Cerebellar nuclear complex (tissue), 1 donor: ENCODE measurements at regions not wholly inside any gene's neighbourhood (a gene's known extent, or its start where the extent isn't known, plus 50 kb on each side); places are given as distances from the start of the nearest gene placed in this dataset.
A peak's percentile ranks its signal among the peaks of the same experiment; 100 is the strongest.
"Not testable (repeated sequence)": the region's sequence is repeated elsewhere in the genome, so short reads cannot be mapped to it uniquely, and the experiment has no call there.

Source experiments
- DNase-seq, 2 experiments: peaks; one replicate each; lab custom pipeline; 2025; lab: John Stamatoyannopoulos, UW

DNA sequence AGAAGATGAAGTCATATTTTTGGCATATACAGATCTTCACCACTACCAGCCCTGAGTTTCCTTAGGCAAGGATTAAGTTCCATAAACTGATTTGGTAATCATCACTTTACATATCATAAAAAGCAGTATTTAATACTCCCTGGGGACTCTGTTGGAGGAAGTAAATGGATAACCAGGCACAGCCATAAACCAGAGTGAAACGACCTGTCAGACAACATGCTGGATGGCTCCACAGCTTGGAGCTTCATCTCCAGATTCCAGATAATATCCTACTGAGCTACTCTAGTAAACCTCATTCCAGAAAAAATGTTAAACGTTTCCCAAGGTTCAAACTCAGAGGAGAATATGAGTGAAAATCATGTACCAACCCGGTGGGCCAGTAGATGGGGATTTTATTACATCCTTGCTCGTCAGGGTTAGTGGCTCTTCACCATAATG, 109.2 kb downstream of the BASP1 start:
- no peak for DNase-seq

DNA sequence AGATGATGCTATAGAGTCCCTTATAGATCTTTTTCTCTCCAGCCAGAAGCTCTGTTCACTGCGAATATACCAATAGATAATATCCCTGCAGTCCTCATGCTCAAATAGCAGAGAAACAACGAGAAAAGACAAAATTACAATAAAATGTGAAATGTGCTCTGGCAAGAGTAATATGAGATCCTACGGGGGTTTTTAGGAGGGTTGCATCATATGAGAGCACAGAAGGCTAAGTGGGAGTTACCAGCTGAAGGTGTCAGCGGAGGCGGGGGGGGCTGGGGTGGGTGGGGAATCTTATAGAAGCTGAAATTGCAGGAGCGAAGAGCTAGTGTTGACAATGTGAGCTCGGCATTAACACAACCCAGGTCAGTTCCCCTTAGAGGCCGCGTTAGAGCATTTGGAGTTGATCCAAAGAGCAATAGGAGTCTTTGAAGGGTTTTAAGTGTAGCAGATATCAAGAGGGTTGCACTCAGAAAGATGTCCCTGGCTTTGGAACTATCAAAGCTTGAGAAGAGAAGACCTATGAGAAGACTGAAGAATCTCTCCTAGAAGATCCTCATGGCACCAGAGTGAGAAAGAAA, 109.7 kb downstream of the BASP1 start:
- no peak for DNase-seq

DNA sequence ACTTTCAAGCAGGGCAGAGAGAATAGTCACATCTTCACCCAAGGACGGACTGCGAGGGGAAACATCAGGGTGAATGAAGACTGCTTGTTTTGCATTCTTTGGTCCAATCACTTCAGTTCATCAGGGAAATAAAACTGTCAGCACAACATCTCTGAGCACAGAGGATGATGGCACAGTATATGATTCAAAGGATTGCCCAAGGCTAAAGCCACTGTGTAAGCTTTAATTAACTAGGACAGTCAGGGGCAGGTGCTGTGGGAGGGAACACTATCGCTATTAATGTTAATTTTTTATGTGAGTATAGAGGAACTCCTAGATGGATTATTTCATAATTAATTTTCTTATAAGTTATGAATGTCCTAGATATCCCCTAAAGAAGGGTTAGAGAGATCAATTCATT, 112.1 kb downstream of the BASP1 start:
- no peak for DNase-seq

DNA sequence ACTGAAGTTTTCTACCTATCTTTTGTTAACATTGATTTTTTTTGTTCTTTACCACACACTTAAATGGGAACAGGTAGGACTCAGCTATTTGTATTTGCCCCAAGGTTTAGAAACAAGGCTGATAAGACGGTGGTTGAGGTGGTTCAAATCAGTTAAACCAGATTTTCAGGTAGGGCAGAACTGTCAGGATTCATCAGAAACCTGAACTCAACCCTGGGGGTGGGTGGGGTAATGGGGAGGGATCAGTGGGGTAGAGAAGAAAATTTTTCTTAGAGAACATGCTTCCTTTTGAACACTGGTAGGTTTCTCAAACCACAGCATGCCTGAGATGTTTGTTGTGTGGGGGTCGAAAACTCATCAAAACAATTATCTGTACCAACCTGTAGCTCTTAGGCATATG, 113.0 kb downstream of the BASP1 start:
- no peak for DNase-seq

GRCh38 chr5:17331651-17332050, 114.2 kb downstream of the BASP1 start:
- DNase-seq = no peak

DNA sequence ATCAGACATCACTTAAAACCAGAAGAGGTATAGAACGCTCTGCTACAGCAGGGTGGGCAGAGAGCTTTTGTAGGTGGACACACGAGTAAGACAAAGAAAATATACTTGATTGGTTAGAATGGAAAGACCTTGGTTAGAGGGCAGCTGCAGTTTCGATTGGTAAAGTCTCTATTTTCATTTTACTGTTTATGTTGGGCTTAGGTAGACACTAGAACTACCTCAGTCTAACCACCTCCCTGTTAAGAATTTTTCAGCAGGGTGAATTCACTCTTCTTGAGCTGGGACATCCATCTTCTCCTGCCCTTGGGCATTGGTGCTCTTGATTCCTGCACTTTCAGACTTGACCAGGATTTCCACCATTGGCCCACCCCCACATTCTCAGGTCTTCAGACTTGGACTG, 116.3 kb downstream of the BASP1 start:
- DNase-seq = no peak

- no peak for DNase-seq
These were observed 118.6 kb downstream of the BASP1 start for GRCh38 chr5:17336054-17336453.

DNA sequence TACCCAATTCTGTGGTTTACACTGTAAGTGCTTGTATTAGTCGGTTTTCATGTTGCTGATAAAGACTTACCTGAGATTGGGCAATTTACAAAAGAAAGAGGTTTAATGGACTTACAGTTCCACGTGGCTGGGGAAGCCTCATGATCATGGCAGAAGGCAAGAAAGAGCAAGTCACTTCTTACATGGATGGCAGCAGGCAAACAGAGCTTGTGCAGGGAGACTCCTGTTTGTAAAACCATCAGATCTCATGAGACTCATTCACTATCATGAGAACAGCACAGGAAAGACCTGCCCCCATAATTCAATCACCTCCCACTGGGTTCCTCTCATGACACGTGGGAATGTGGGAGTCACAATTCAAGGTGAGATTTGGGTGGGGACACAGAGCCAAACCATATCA, 119.3 kb downstream of the BASP1 start:
- DNase-seq = not testable (repeated sequence)

DNA sequence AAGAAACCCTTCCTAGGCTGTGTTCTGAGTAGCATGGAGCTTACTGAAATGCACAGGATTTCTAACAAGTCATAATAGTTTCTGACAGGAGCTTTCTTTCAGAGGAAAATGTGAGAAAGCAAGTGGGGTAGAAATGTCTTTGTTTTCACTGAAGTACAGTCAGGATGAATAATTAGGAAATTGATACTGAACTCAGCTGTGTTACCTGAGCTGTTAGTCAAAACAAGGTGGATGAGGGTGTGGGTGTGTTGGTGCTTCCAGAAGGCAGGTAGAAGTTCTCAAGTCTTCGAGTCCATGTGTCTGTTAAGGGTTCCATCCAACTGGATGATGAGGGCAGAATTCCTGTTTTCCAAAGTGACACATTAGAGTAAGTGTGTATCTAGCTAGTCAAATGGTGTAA, 122.4 kb downstream of the BASP1 start:
- no peak for DNase-seq

DNA sequence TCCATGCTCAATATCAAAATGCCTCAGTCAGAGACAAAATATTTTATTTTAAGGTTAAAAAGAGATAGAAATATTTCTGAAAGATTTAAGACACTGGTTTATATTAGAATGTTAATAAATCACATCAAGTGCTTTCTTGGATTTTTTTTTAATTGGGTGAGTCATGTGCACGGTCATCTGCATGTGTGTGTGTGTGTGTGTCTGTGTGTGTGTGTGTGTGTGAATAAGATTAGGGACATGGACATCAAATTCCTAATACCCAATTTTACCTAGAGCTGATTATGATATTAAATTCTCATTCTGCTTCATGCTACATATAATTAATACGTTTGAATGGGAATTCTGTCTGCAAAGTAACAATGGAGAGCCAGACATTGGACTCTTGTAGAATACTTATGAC, 122.9 kb downstream of the BASP1 start:
- DNase-seq = no peak

- no peak for DNase-seq
These were observed 123.4 kb downstream of the BASP1 start for GRCh38 chr5:17340819-17341218.

GRCh38 chr5:17343675-17344074, 126.2 kb downstream of the BASP1 start:
- DNase-seq = no peak

- no peak for DNase-seq
These were observed 129.4 kb downstream of the BASP1 start for GRCh38 chr5:17346811-17347210.

DNA sequence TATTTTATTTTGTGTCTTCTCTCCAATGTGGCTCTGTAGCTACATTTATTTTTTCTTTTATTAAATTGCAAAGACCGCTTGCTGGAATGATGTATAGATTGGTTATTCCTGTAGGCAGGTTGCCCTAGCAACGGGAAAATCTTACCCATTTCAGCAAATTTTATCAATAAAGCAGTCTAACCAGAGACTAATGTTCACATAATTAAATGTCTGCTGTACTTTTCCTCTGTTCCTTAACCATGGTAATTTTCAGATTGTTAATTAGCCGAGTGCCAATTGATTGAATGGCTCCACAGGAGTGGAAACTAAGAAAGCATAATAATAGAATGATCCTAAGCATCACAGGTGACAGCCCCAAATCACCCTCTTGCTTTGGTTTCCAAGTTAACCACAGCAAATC, 134.8 kb downstream of the BASP1 start:
- DNase-seq = no peak

DNA sequence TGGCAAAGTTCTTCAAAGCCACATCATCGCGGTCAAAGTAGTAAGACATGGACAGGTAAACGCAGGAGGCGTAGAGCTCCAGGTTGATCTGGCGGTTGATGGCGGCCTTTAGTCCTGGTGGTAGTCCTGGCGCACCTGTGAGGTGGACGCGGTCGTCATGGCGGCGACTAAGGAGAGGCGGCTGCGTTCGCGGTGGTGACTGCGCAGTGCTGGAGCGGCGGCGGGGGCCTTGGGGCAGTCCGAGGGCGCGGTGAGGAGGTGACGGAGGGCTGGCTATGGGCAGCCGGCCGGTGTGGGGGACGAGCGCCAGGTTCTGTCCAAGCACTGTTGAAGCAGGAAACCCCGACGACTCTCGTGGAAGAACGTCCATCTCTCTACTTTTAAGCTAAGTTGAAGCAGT, 136.8 kb downstream of the BASP1 start:
- no peak for DNase-seq

DNA sequence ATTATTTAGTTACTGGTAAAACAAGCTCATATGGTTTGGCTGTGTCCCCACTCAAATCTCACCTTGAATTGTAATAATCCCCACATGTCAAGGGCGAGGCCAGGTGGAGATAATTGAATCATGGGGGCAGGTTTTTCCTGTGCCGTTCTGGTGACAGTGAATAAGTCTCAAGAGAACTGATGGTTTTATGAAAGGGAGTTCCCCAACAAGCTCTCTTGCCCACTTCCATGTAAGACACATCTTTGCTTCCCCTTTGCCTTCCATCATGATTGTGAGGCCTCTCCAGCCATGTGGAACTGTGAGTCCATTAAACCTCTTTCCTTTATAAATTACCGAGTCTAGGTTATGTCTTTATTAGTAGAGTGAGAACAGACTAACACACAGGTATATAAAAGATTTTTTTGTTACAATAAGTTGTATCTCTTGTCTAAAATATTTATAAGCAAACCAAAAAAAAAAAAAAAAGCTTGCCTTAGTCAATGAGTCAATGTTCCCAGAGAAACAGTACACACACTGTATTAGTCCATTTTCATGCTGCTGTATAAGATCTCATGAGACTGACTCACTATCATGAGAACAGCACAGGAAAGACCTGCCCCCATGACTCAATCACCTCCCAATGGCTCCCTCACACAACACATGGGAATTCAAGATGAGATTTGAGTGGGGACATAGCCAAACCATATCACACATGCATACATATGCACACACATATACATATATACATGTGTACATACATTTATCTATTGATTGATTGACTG, 138.3 kb downstream of the BASP1 start:
- DNase-seq = no peak

DNA sequence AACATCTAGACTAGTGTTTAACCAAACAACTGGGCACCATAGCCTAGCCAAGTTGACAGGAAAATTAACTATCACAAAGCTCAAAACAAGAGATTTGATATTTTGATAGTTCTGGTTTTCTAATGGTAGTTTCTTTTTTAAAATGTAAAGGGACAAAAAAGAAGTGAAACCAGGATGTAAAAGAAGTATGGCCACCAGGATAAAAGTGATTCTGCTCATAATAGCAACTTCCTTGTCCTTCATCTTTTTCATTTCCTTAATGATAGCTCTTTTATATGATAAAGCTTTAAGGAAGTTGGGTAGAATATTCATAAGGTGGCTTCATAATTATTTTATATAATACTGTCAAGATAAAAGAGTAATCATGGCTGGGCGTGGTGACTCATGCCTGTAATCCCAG, 139.1 kb downstream of the BASP1 start:
- no peak for DNase-seq

- no peak for DNase-seq
These were observed 140.1 kb downstream of the BASP1 start for GRCh38 chr5:17357504-17357903.

DNA sequence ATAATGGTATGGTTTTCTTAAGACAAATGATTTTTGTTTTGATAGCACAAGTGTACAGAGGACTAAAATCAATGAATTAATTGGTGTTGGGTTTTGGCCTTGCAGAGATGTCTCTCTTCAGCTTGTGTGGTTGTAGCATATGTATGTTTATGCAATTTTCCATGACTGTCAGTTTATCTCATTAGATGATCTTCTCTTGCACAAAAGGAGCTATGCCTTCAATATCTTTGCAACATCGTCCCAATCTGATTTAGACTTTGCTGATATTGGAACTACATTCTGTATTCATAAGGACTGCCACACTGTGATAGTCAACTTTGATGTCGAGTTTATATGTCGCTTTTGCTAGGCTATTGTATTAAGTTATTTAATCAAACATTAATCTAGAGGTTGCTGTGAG, 140.0 kb upstream of the TAF11L2 start:
- no peak for DNase-seq

- no peak for DNase-seq
These were observed 138.5 kb upstream of the TAF11L2 start for GRCh38 chr5:17359451-17360011.

DNA sequence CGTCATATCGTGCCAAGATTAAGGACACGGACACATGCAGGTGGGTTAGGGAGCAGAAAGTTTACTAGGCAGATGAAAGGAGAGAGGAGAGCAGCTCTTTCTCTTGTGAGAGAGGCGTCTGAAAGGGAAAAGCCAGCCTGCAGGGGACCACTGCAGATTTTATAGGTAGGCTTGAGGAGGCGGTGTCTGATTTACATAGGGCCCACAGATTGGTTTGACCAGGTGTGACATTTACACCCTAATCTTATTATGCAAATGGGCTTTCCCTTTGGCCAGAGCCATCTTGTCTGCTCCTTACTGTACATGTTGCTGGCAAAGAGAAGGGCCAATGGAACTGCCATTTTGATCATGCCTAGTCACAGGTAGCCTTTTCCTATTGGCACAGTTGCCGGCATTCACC, 137.2 kb upstream of the TAF11L2 start:
- DNase-seq = no peak

- no peak for DNase-seq
These were observed 136.7 kb upstream of the TAF11L2 start for GRCh38 chr5:17361331-17361730.

DNA sequence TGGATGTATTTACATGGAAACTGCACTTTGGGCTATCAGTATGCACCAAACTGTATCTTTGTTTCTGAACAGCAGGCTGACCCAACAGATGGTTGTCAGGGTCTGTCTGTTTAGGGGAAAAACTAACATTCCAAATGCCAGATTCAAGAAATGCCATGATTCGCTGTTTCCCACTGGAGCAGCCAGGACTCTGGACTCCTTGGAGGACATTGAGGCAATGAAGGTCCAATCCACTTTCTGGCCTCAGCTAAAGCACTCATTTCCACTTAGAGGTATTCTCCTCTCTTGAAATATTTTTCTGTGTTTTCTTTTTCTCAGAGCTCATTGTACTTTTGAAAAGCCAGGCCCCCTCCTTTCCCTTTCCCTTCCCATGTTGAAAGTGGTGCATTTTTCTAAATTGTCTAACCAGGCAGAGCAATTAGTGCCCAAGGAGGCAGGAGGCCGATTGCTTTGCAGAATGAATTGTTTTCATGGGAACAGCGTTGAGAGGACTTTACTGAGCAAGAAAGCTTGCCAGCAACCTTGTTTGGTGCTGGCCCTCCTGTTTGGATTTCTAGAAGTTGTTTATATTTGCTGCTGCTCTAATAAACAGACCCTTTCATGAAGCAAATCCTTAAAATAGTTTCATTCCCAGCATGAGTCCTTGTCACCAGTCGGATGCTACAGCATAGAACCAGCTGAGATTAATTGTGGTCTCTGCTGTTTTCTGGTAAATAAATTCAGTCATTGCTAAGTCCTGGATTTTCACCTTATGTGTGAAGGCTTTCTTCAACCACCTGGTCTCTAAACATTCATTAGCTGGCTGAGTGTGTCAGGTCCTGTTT, 132.8 kb upstream of the TAF11L2 start:
- DNase-seq = peak in 1 of 2 experiments; percentile 36
